ENCODE measurements at regions not wholly inside any gene's neighbourhood (a gene's known extent, or its start where the extent isn't known, plus 50 kb on each side); places are given as distances from the start of the nearest gene placed in this dataset.

DNA sequence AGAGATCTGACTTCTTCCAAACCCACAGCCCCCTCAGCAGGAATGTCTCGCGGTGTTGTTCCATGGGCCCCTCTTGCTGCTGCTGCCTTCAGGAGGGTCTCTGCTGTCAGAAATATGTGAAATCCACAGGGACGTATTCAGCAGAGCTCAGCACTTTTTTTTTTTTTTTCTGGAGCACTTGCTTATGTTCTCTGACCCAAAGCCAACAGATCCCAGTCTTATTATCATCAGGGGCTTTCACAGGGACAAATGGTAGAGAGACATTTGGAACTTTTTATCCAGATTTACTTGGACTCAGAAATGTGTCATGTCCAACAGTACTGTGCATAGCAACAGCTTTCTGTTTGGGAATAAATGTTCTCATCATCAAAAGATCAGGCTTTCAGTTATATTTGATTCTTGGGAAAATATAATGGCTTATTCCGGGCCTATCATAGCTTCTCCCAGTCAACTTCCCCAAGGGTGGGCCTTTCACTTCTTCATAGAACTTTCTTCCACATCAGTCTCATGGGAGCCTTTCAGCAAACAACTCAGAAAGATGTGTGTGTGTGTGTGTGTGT lies 332.7 kb downstream of the ZNF536 start:
- H3K36me3 Mint-ChIP-seq (ENCODE audit: low read depth), result no peaks in the 10 kb centered on the region
- CTCF ChIA-PET, result no interaction called here
- H3K27me3 Mint-ChIP-seq (ENCODE audit: low read depth), result peaks cover 18% of the 10 kb centered on the region
- no peaks in the 10 kb centered on the region for H3K4me1 Mint-ChIP-seq (ENCODE audit: low read depth)
- H3K9me3 Mint-ChIP-seq, result no peaks in the 10 kb centered on the region
- intact Hi-C loops (cut with micrococcal nuclease), result no loop called here
- H3K4me3 Mint-ChIP-seq, result no peak overlapping the region
- no peak overlapping the region for H3K27ac Mint-ChIP-seq
- DNase-seq, result no peak

GRCh38 chr19:30703645-30704044 lies 331.5 kb downstream of the ZNF536 start:
- H3K27me3 Mint-ChIP-seq (ENCODE audit: low read depth), result peaks cover 14% of the 10 kb centered on the region
- no peaks in the 10 kb centered on the region for H3K4me1 Mint-ChIP-seq (ENCODE audit: low read depth)
- H3K36me3 Mint-ChIP-seq (ENCODE audit: low read depth), result no peaks in the 10 kb centered on the region
- CTCF ChIA-PET, result no interaction called here
- H3K4me3 Mint-ChIP-seq, result no peak overlapping the region
- no peaks in the 10 kb centered on the region for H3K9me3 Mint-ChIP-seq
- intact Hi-C loops (cut with micrococcal nuclease), result no loop called here
- DNase-seq, result no peak
- H3K27ac Mint-ChIP-seq, result no peak overlapping the region

GRCh38 chr19:30701178-30701577 lies 329.0 kb downstream of the ZNF536 start:
- Mint-ChIP-seq H3K4me1 (ENCODE audit: low read depth) (no peaks in the 10 kb centered on the region), H3K36me3 (ENCODE audit: low read depth) (no peaks in the 10 kb centered on the region), H3K27ac (no peak overlapping the region), H3K27me3 (ENCODE audit: low read depth) (peaks cover 14% of the 10 kb centered on the region), H3K4me3 (no peak overlapping the region), H3K9me3 (no peaks in the 10 kb centered on the region)
- CTCF ChIA-PET, result no interaction called here
- no peak for DNase-seq
- intact Hi-C loops (cut with micrococcal nuclease), result no loop called here

- CTCF ChIA-PET, result no interaction called here
- H3K9me3 Mint-ChIP-seq, result no peaks in the 10 kb centered on the region
- no peaks in the 10 kb centered on the region for H3K4me1 Mint-ChIP-seq (ENCODE audit: low read depth)
- DNase-seq, result no peak
- no peak overlapping the region for H3K27ac Mint-ChIP-seq
- peaks cover 19% of the 10 kb centered on the region for H3K27me3 Mint-ChIP-seq (ENCODE audit: low read depth)
- intact Hi-C loops (cut with micrococcal nuclease), result no loop called here
- no peaks in the 10 kb centered on the region for H3K36me3 Mint-ChIP-seq (ENCODE audit: low read depth)
- H3K4me3 Mint-ChIP-seq, result no peak overlapping the region
Observed at GRCh38 chr19:30699871-30700280, 327.7 kb downstream of the ZNF536 start.

DNA sequence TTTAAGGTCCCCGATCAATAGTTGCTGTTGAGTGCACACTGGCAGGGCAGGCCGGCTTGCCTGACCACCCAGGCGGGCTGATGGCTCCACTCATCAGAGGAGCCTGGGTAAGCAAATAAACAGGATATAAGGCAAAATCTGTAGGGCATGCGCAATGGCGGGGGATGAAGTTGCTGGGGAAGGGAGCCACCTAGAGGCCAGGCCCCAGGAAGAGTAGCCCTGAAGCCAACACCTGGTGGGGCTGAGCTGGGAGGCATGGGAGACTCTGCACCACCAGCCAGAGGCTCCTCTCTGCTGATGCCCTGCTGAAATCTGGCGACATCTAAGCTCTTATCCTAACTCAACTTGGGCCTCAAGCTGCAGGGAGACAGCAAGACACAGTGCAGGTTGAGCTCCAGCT lies 324.3 kb downstream of the ZNF536 start:
- peaks cover 5% of the 10 kb centered on the region for H3K4me1 Mint-ChIP-seq (ENCODE audit: low read depth)

GRCh38 chr19:30695171-30695875 lies 323.1 kb downstream of the ZNF536 start:
- Mint-ChIP-seq H3K4me1 (ENCODE audit: low read depth) (peaks cover 5% of the 10 kb centered on the region), H3K9me3 (no peaks in the 10 kb centered on the region), H3K36me3 (ENCODE audit: low read depth) (no peaks in the 10 kb centered on the region), H3K27me3 (ENCODE audit: low read depth) (peaks cover 45% of the 10 kb centered on the region), H3K4me3 (no peak overlapping the region), H3K27ac (no peak overlapping the region)
- DNase-seq, result no peak
- CTCF ChIA-PET, result interaction anchor here (3.0 kb wide), 1 partner anchor 13 kb away, joined by 9 read pairs; no protein-coding TSS in a partner anchor
- intact Hi-C loops (cut with micrococcal nuclease), result no loop called here

More for the DNA sequence above, 324.3 kb downstream of the ZNF536 start:
- Mint-ChIP-seq H3K36me3 (ENCODE audit: low read depth) (no peaks in the 10 kb centered on the region), H3K27ac (no peak overlapping the region), H3K27me3 (ENCODE audit: low read depth) (peaks cover 38% of the 10 kb centered on the region), H3K9me3 (no peaks in the 10 kb centered on the region), H3K4me3 (no peak overlapping the region)
- intact Hi-C loops (cut with micrococcal nuclease), result no loop called here
- CTCF ChIA-PET, result interaction anchor here (3.0 kb wide), 1 partner anchor 14 kb away, joined by 9 read pairs; no protein-coding TSS in a partner anchor
- DNase-seq, result peak; percentile 37

DNA sequence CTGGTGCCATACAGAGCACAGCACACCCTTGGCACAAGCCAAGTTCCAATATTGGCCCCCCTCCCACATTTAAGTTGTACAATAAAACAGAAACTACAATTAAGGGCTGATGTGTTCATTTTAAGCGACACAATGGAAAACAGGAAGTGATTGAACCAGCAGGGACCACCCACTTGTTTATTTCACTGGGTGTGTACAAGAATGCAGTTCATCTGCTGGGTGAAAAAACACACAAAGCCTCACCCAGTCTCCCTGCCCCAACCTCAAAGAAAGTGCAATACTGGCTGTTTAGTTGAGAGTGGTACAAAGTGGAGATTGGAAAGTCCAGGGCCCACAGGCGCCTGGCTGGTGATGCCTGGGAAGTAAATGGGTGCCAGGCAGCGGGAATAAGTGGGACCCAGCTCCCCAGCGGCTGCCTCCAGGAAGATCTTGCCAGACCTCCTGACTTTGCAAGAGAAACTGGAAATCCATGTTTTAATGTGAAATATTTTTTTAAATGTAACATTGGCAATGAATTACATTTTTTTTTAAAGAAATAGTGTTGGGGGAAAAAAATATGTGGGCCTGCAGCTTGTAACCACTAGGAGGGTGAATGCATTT lies 322.1 kb downstream of the ZNF536 start:
- Mint-ChIP-seq H3K27me3 (ENCODE audit: low read depth) (peaks cover 52% of the 10 kb centered on the region), H3K27ac (no peak overlapping the region), H3K4me1 (ENCODE audit: low read depth) (peaks cover 5% of the 10 kb centered on the region), H3K4me3 (no peak overlapping the region), H3K36me3 (ENCODE audit: low read depth) (no peaks in the 10 kb centered on the region), H3K9me3 (no peaks in the 10 kb centered on the region)
- CTCF ChIA-PET, result interaction anchor here (0.7 to 1.0 kb wide), 2 partner anchors 11 to 28 kb away, joined by 3 read pairs; no protein-coding TSS in a partner anchor
- no peak for DNase-seq
- intact Hi-C loops (cut with micrococcal nuclease), result no loop called here

- Mint-ChIP-seq H3K4me3 (no peak overlapping the region), H3K9me3 (no peaks in the 10 kb centered on the region), H3K27ac (no peak overlapping the region), H3K36me3 (ENCODE audit: low read depth) (no peaks in the 10 kb centered on the region), H3K4me1 (ENCODE audit: low read depth) (peaks cover 5% of the 10 kb centered on the region), H3K27me3 (ENCODE audit: low read depth) (peaks cover 57% of the 10 kb centered on the region)
- DNase-seq, result no peak
- CTCF ChIA-PET, result interaction anchor here (0.5 to 1.1 kb wide), 3 partner anchors 11 to 26 kb away, joined by 3 to 4 read pairs (median 3); no protein-coding TSS in a partner anchor
- intact Hi-C loops (cut with micrococcal nuclease), result no loop called here
Observed at GRCh38 chr19:30692879-30693503, 320.8 kb downstream of the ZNF536 start.

GRCh38 chr19:30692181-30692811 lies 320.1 kb downstream of the ZNF536 start:
- H3K4me3 Mint-ChIP-seq, result no peak overlapping the region
- no peaks in the 10 kb centered on the region for H3K36me3 Mint-ChIP-seq (ENCODE audit: low read depth)
- CTCF ChIA-PET, result interaction anchor here (0.5 to 1.1 kb wide), 2 partner anchors 10 to 19 kb away, joined by 3 to 4 read pairs; no protein-coding TSS in a partner anchor
- no peak overlapping the region for H3K27ac Mint-ChIP-seq
- no peak for DNase-seq
- H3K9me3 Mint-ChIP-seq, result no peaks in the 10 kb centered on the region
- peaks cover 59% of the 10 kb centered on the region for H3K27me3 Mint-ChIP-seq (ENCODE audit: low read depth)
- intact Hi-C loops (cut with micrococcal nuclease), result no loop called here
- H3K4me1 Mint-ChIP-seq (ENCODE audit: low read depth), result peaks cover 5% of the 10 kb centered on the region

DNA sequence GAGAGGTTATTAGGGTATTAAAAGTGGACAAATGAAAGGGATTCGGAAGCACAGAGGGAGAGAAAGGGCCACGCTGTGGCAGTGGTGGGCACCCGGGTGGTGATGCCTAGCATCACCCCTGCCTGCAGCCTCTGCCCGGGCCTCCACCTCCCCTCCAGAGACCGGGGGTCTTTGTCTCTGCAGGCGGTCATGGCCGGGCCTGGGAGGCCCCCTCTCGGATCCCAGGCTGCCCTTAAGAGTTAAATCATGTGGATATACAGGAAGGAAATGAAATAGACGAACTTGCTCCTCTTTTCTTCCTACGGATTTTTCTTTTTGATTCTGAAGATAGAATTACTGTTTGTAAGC lies 319.6 kb downstream of the ZNF536 start:
- no peak for DNase-seq
- CTCF ChIA-PET, result no interaction called here
- H3K9me3 Mint-ChIP-seq, result no peaks in the 10 kb centered on the region

GRCh38 chr19:30690935-30691818 lies 319.0 kb downstream of the ZNF536 start:
- Mint-ChIP-seq H3K36me3 (ENCODE audit: low read depth) (no peaks in the 10 kb centered on the region), H3K4me3 (no peak overlapping the region), H3K27ac (no peak overlapping the region), H3K27me3 (ENCODE audit: low read depth) (peaks cover 62% of the 10 kb centered on the region), H3K4me1 (ENCODE audit: low read depth) (peaks cover 5% of the 10 kb centered on the region), H3K9me3 (no peaks in the 10 kb centered on the region)
- CTCF ChIA-PET, result no interaction called here
- intact Hi-C loops (cut with micrococcal nuclease), result no loop called here
- no peak for DNase-seq

More for the DNA sequence above, 319.6 kb downstream of the ZNF536 start:
- H3K4me3 Mint-ChIP-seq, result no peak overlapping the region
- peaks cover 5% of the 10 kb centered on the region for H3K4me1 Mint-ChIP-seq (ENCODE audit: low read depth)
- H3K36me3 Mint-ChIP-seq (ENCODE audit: low read depth), result no peaks in the 10 kb centered on the region
- H3K27ac Mint-ChIP-seq, result no peak overlapping the region
- peaks cover 60% of the 10 kb centered on the region for H3K27me3 Mint-ChIP-seq (ENCODE audit: low read depth)
- intact Hi-C loops (cut with micrococcal nuclease), result no loop called here
